Gastroesophageal sphincter (tissue), 3 donors: ENCODE measurements at regions not wholly inside any gene's neighbourhood (a gene's known extent, or its start where the extent isn't known, plus 50 kb on each side); places are given as distances from the start of the nearest gene placed in this dataset.

ENCODE experiments used
- CTCF ChIP-seq, 4 experiments: fragments of 200-600 bp in 2 of 4; fragments of 450-650 bp in 2 of 4; sonication (generic) in 1 of 4; IDR thresholded peaks; one replicate each; pipeline ENCODE4 v1.5.1; 2017 to 2019; ENCODE audit warnings: antibody characterized with exemption in 4 of 4, mild to moderate bottlenecking in 2 of 4, moderate library complexity in 2 of 4
- EP300 ChIP-seq: sonication (generic); formaldehyde crosslinking; IDR thresholded peaks from one replicate; pipeline ENCODE4 v1.6.1; 2017; ENCODE audit warnings: antibody characterized with exemption, mild to moderate bottlenecking
- POLR2A ChIP-seq, 2 donors: fragments of 450-650 bp; IDR thresholded peaks; one replicate each; pipeline ENCODE4 v1.6.1; 2017; ENCODE audit warnings: antibody characterized with exemption in 2 of 2, mild to moderate bottlenecking in 2 of 2, moderate library complexity in 1 of 2
- POLR2AphosphoS5 ChIP-seq: sonication (generic); formaldehyde crosslinking; IDR thresholded peaks from one replicate; pipeline ENCODE4 v1.6.1; 2017; ENCODE audit warnings: antibody characterized with exemption

- TF ChIP-seq EP300 (no peak), POLR2AphosphoS5 (no peak), CTCF (IDR thresholded peaks at IDR 0.05) (no peak), POLR2A (IDR thresholded peaks at IDR 0.05) (no peak)
Measured at GRCh38 chr2:215620528-215620927, 184.7 kb upstream of the FN1 start.
